ENCODE measurements at regions not wholly inside any gene's neighbourhood (a gene's known extent, or its start where the extent isn't known, plus 50 kb on each side); places are given as distances from the start of the nearest gene placed in this dataset.

- H3K27ac ChIP-seq = no peak overlapping the region
- no peak for TF ChIP-seq POLR2A (IDR thresholded peaks at IDR 0.05)
- no peak for TF ChIP-seq CTCF (IDR thresholded peaks at IDR 0.05)
- TF ChIP-seq EP300 (IDR thresholded peaks at IDR 0.05) = no peak
- H3K4me3 ChIP-seq = no peak overlapping the region
- no peaks in the 10 kb centered on the region for H3K9me3 ChIP-seq
- H3K27me3 ChIP-seq = no peaks in the 10 kb centered on the region
- DNase-seq (ENCODE audit: low spot score in 2 of 2) = no peak
- 58 to 79% methylated on average over 3 of the region's 3 CpGs for WGBS, 2 donors
- H3K36me3 ChIP-seq = no peaks in the 10 kb centered on the region
- no peaks in the 10 kb centered on the region for H3K4me1 ChIP-seq
Measured at GRCh38 chr3:5739299-5739935, 551.9 kb downstream of the EDEM1 start.

- H3K4me1 ChIP-seq = no peaks in the 10 kb centered on the region
- DNase-seq (ENCODE audit: low spot score in 2 of 2) = no peak
- no peak for TF ChIP-seq CTCF (IDR thresholded peaks at IDR 0.05)
- H3K4me3 ChIP-seq = no peak overlapping the region
- WGBS, 2 donors = 73 to 87% methylated on average over 2 of the region's 2 CpGs
- no peak overlapping the region for H3K27ac ChIP-seq
- H3K9me3 ChIP-seq = no peaks in the 10 kb centered on the region
- H3K36me3 ChIP-seq = no peaks in the 10 kb centered on the region
- no peaks in the 10 kb centered on the region for H3K27me3 ChIP-seq
Measured at GRCh38 chr3:5739949-5740348, 552.4 kb downstream of the EDEM1 start.

- Histone ChIP-seq H3K36me3 (no peaks in the 10 kb centered on the region), H3K9me3 (no peaks in the 10 kb centered on the region), H3K4me1 (no peaks in the 10 kb centered on the region), H3K27me3 (no peaks in the 10 kb centered on the region), H3K27ac (no peak overlapping the region), H3K4me3 (no peak overlapping the region)
- no peak for TF ChIP-seq CTCF (IDR thresholded peaks at IDR 0.05)
- TF ChIP-seq EP300 (IDR thresholded peaks at IDR 0.05) = no peak
- TF ChIP-seq POLR2A (IDR thresholded peaks at IDR 0.05) = no peak
- WGBS, 2 donors = 89 to 92% methylated on average over 4 of the region's 4 CpGs
- no peak for DNase-seq (ENCODE audit: low spot score in 2 of 2)
Measured at GRCh38 chr3:5741017-5741416, 553.5 kb downstream of the EDEM1 start.

GRCh38 chr3:5750091-5750490 is 562.6 kb downstream of the EDEM1 start:
- no peaks in the 10 kb centered on the region for H3K9me3 ChIP-seq
- no peaks in the 10 kb centered on the region for H3K27me3 ChIP-seq
- H3K4me3 ChIP-seq = no peak overlapping the region
- DNase-seq (ENCODE audit: low spot score in 2 of 2) = no peak
- H3K27ac ChIP-seq = no peak overlapping the region
- H3K36me3 ChIP-seq = no peaks in the 10 kb centered on the region
- 83 to 85% methylated on average over 3 of the region's 3 CpGs for WGBS, 2 donors
- H3K4me1 ChIP-seq = peaks cover 0 to 14% (median 3%) of the 10 kb centered on the region in 4 donors
- TF ChIP-seq EP300 (IDR thresholded peaks at IDR 0.05) = no peak
- no peak for TF ChIP-seq CTCF (IDR thresholded peaks at IDR 0.05)
- no peak for TF ChIP-seq POLR2A (IDR thresholded peaks at IDR 0.05)

DNA sequence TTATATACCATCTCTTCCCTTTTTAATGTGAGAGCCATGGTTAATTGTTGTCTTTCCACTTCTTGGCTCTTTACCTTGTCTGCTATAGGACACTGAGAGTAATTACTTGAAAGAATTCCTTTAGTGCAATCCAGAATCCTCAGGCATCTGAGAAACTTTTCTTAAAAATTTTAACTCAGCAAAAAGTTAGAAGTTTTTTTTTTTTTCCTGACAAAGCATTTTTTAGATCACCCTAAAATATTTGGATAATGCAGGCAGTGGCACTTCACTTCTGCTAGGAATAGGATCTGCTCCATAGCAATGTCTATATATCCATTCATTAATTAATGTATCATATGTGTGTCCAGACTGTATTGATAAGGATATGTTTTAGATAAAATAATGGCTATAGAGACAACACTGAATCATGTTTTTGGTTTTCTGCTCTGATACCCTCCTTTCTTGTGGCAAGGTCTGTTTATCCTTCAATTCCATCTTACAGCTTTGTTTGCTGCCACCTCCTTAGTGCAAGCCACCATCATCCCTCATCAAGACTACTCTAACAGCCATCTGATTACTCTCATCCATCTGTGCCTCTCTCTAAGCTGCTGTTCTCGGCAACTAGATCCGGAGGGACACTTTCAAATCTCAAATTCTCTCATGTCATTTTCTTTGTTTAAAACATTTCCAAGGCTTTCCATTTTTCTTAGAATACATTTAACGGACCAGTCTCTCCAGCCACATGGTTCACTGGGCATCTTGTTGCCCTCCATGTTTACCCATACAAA is 563.5 kb downstream of the EDEM1 start:
- WGBS, 2 donors = 94 to 97% methylated on average over 3 of the region's 3 CpGs
- no peak overlapping the region for H3K4me3 ChIP-seq
- H3K27ac ChIP-seq = no peak overlapping the region
- TF ChIP-seq POLR2A (IDR thresholded peaks at IDR 0.05) (no peak), CTCF (IDR thresholded peaks at IDR 0.05) (no peak), EP300 (IDR thresholded peaks at IDR 0.05) (no peak)
- H3K27me3 ChIP-seq = no peaks in the 10 kb centered on the region
- no peaks in the 10 kb centered on the region for H3K9me3 ChIP-seq
- no peaks in the 10 kb centered on the region for H3K36me3 ChIP-seq
- peaks cover 0 to 17% (median 3%) of the 10 kb centered on the region in 4 donors for H3K4me1 ChIP-seq
- DNase-seq (ENCODE audit: low spot score in 2 of 2) = no peak
